Femur (tissue), 1 donor: ENCODE measurements at regions not wholly inside any gene's neighbourhood (a gene's known extent, or its start where the extent isn't known, plus 50 kb on each side); places are given as distances from the start of the nearest gene placed in this dataset.

Source experiments
- DNase-seq: peaks from one replicate; pipeline ENCODE4 v3.0.0-alpha.2; 2017

DNA sequence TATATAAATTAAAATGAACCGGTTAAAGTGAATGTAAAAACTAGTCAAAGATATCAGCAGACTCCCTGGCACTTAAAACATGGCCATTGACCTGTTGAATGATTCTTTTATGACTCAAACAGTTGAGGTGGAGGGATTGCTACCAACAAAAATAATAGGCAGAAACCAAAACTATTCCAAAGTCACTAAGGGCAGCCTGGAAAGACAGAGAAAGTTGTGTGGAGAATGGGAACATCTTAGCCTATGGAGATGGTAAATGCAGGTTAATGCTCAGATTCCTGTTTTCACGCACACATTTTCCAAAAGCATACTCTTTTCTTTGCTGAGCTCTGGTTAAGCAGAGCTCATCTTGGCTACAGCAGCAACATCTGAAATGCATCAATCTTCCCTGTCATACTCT, 553.5 kb downstream of the HACE1 start:
- DNase-seq, result no peak

- DNase-seq, result no peak
Observed at GRCh38 chr6:104305206-104305605, 554.5 kb downstream of the HACE1 start.

GRCh38 chr6:104301951-104302350, 557.8 kb downstream of the HACE1 start:
- DNase-seq, result no peak

DNA sequence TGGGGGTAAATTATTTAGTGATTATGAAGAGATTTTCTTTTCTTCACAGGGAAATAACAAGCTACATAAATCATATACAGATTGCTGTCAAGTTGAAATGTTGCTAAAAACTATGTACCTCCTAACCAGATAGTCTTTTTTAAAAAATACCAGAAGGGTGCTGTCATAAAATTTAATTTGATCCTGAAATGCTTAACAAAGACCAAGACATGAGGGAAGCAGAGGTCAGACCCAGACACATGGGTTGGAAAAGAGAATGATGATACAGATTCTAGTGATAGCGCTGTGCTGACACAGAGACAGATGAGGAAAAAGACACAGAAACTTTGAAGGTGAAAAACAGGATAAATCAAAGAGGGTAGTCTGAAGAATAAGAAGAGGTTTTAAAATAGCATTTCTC, 573.1 kb downstream of the HACE1 start:
- no peak for DNase-seq

- no peak for DNase-seq
Observed at GRCh38 chr6:104284872-104285271, 574.8 kb downstream of the HACE1 start.

DNA sequence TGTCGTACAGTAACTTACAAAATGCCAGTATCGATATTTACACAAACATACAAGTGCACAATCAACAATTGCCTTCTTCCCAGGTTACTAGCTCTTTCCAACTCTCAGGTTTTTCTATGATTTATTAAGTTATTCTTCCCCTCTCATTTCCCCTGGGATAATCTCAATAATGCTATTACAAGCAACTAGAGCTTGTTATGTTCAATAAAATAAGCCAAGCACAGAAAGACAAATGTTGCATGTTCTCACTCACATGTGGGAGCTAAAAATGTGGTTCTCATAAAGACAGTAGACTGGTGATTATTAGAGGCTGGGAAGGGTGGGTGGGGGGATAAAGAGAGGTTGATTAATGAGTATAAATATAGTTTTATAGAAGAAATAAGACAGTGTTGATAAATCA, 577.1 kb downstream of the HACE1 start:
- no peak for DNase-seq

DNA sequence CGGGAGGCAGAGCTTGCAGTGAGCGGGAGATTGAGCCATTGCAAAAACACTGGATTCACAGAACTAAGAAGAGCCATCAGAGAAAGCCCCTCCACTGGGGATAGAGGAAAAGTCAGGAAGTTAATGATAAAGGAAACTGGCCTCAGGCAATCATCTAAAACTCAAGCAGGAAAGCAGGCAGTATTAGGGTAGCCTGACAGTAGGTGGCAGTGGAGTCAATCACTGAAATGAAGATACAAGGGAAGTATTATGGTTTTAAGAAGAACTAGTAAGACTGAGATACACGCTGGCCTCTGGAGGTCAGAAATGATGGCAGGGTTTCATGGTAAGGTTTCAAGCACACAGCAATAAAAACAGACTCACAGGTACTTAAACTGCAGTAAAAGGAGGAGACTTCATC, 578.3 kb downstream of the HACE1 start:
- DNase-seq, result no peak

- no peak for DNase-seq
Observed at GRCh38 chr6:104268389-104268788, 591.3 kb downstream of the HACE1 start.

GRCh38 chr6:104266922-104267321, 592.8 kb downstream of the HACE1 start:
- no peak for DNase-seq

DNA sequence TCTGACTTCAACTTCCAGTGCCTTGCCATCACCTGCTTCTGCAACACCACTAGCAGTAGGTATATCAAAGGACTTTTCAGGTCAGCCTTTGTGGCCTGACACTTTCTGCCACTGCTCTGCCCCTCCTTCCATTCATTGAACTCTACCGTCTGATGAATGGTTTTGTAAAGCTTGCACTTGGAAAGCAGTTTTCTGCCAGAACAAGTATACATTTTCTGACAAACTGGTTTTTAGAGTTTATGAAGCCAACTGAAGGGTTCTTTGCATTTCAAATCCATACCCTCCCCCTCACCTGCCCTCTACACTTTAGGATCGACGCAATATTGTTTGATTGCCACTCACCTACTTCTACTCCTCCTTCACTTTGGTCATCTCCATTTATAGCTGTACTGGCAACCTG, 603.1 kb downstream of the HACE1 start:
- DNase-seq, result no peak

DNA sequence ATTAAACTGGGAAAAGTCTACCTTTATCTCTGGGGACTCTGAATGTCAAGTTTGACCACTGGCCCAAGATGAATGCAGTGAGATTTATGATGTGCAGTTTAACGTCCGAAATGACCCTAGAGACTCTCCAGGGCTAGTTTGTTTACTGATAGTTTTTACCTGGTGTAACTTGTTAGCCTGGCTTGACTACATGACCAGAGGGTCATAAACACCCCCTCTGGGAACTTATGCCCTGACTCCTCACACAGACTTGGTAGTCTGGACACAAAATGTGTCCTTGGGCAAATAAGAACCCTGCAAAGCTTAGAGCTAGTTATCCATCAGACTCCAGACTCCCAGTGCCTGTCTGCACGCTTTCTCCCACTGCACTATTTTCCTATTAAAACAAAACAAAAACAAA, 606.5 kb downstream of the HACE1 start:
- DNase-seq, result no peak

GRCh38 chr6:104252276-104252675, 607.4 kb downstream of the HACE1 start:
- no peak for DNase-seq

- DNase-seq, result no peak
Observed at GRCh38 chr6:104251651-104252050, 608.1 kb downstream of the HACE1 start.

GRCh38 chr6:104240865-104241264, 618.9 kb downstream of the HACE1 start:
- DNase-seq, result no peak

DNA sequence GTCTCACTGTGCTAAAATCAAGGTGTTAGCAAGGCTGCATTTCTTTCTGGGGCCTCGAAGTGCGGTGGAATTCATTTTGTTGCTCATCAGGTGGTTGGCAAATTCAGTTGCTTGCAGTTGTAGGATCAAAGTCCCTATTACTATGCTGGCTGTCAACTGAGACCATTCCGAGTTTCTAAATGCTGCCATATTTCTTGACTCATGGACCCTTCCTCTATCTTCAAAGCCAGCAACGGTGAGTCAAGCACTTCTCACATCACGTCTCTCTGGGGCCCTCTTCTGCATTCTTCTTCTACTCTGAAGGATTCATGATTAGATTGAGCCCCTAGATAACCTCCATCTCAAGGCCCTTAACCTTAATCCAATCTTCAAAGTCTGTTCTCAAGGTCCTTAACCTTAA, 619.7 kb downstream of the HACE1 start:
- DNase-seq, result no peak

DNA sequence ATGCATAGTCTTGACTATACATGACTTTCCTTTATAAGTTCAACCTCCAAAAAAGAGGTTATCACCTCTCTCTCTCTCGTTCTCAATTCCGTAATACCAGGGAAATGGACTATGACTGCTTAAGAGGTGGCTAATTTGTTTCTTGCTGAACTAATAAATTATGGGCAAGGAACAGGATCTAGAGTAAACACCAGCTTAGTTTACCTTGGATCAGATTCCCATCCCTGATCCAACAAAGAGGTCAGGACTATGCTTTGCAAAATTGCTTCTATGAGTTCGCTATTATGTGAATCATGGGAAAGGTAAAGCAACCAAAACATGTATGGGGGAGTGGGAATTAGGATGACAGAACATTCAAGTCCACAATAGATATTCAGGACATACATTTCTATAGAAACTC, 630.7 kb downstream of the HACE1 start:
- no peak for DNase-seq

DNA sequence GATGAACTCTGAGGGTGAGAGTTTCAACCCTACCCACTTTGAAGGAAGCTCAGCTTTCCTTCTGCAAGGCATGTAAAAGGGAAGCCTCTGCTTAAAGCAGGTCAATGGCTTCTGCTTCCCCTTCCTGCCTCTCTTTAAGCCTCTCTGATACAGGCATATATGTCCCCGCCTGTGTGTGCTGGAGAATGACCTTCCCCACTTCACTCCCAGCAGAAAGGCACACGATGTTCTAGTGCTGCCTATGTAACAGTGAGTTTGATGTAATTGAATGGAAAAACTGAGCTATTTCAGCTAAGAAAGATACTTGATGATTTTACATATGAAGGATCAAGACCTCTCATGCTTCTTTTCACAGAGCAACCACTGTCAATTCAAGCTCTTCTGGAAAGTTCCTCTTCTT, 632.2 kb downstream of the HACE1 start:
- DNase-seq, result no peak

DNA sequence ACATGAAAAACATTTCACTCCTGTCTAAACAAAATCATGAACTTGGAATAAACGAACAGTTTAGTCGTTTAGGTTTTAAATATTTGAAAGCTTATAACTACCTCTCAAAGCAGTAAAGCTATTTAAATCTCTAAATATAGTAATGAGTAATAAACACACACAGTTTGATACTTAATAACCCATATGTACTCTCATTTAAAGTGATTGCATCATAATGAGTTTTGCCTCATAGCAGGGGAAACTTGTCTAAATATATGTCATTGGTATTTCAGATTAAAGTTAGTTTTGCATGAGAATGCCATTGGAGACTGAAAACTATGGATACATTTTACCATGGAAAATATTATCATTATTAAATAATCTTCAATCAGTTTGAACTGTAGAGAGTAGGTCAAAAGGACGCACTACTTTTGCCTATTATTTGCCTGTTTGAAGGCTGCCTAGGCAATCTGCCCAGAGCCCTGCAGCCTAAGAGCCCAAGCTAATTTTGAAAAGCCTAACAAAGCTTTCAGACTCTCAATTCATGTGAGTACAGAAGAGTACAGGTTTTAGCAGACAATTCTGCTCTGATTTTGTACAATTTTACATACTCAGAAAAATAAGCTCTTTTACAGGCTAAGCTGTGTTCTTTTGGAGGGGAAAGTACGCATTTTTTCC, 632.8 kb downstream of the HACE1 start:
- no peak for DNase-seq

GRCh38 chr6:104218116-104218515, 641.6 kb downstream of the HACE1 start:
- no peak for DNase-seq

- no peak for DNase-seq
Observed at GRCh38 chr6:104214901-104215300, 644.8 kb downstream of the HACE1 start.

DNA sequence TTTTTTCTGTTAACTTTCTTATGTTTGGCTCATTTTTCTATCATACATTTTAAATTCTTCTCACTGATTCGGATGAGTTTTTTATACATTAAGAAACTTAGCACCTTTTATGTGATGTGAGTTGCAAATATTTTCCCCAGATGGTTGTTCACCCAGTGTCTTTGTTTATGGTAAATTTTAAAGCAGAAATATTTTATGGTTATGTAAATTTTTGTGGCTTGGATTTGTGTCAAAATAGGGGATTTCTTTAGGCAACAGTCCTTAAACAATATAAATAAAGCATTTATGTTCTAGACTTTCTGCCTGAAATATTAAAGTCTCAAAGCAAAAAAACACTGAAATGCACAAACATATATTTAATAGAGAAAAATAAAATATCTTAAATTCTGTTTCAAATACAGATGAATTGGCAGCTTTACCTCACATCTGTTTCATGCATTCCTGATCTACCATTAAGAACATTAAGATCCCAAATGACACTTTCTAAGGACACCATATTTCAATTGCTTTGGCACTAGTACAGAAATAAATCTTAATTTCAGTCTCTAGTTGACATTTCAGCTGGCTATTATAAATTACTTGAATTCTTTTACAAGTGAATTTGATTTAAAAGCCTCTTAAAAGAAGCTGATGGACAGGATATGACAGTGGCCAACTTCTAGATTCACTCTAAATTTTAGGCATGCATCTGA, 646.6 kb downstream of the HACE1 start:
- no peak for DNase-seq

- DNase-seq, result no peak
Observed at GRCh38 chr6:104207635-104208034, 652.1 kb downstream of the HACE1 start.

- DNase-seq, result no peak
Observed at GRCh38 chr6:104201557-104201956, 658.2 kb downstream of the HACE1 start.

DNA sequence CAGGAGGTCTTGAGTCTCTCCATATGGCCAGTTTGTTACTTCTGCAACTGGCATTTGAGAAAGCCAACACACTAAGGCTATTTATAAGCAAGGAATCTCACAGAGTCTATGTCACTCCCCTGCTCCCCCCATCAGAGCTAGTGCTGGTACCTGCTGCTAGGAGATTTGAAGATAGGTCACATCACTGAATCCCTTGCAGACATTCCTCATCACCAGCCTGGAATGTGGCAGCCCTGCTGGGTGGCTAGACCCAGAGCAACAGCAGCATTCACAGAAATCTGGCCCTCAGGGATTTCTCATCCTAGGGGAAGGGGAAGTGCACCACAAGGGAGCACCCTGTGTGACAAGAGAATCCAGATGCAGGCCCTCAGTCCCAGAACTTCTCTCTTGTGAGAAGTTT, 672.1 kb downstream of the HACE1 start:
- no peak for DNase-seq

DNA sequence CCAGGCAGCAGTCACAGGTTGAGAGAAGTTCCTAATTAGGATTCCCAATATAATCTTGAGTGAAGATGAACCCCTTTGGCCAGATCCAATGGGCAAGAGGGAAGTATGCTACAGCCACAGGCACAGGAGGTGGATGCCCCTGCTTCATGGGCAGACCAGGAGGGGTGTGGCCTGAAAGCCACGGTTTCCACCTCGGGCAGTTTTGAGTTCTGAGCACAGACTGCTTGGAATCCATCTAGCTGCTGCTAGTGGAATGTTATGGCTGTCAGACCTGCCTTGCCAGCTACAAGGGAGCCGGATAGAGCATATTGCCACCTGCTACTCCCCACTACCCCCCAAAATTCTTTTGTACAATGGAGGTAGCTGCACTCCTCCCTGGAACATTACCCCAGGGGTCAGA, 672.9 kb downstream of the HACE1 start:
- DNase-seq, result no peak
